Hepatocyte (in vitro differentiated cells): ENCODE measurements at regions not wholly inside any gene's neighbourhood (a gene's known extent, or its start where the extent isn't known, plus 50 kb on each side); places are given as distances from the start of the nearest gene placed in this dataset.
A peak's percentile ranks its signal among the peaks of the same experiment; 100 is the strongest.

Source experiments
- DNase-seq: peaks from one replicate; pipeline ENCODE4 v3.0.0-alpha.2; 2016; ENCODE audit warnings: low spot score
- H2AFZ ChIP-seq: fragments of 200-600 bp; sonication (generic); 2 replicates; pipeline ENCODE4 v1.6.0; 2016; ENCODE audit warnings: antibody characterized with exemption, mild to moderate bottlenecking
- H3K27ac ChIP-seq: fragments of 200-600 bp; sonication (generic); 2 replicates; pipeline ENCODE4 v1.5.1; 2016; ENCODE audit warnings: mild to moderate bottlenecking
- H3K27me3 ChIP-seq: fragments of 200-600 bp; sonication (generic); 2 replicates; pipeline ENCODE4 v1.6.1; 2016
- H3K36me3 ChIP-seq: fragments of 200-600 bp; sonication (generic); replicated peaks from 2 replicates; pipeline ENCODE4 v1.5.1; 2016; ENCODE audit warnings: low read depth; ENCODE audit not compliant: insufficient read depth
- H3K4me1 ChIP-seq: fragments of 200-600 bp; sonication (generic); 2 replicates; pipeline ENCODE4 v1.5.1; 2016; ENCODE audit warnings: mild to moderate bottlenecking, moderate library complexity; ENCODE audit not compliant: insufficient read depth
- H3K4me2 ChIP-seq: fragments of 200-600 bp; sonication (generic); 2 replicates; pipeline ENCODE4 v1.6.0; 2016
- H3K4me3 ChIP-seq: fragments of 200-600 bp; sonication (generic); 2 replicates; pipeline ENCODE4 v1.5.1; 2016; ENCODE audit warnings: mild to moderate bottlenecking
- H3K79me2 ChIP-seq: fragments of 200-600 bp; sonication (generic); 2 replicates; pipeline ENCODE4 v1.6.0; 2017; ENCODE audit warnings: mild to moderate bottlenecking
- H3K9me2 ChIP-seq: fragments of 200-600 bp; sonication (generic); replicated peaks from 2 replicates; pipeline ENCODE4 v1.6.0; 2017; ENCODE audit warnings: mild to moderate bottlenecking; ENCODE audit not compliant: insufficient read depth
- H3K9me3 ChIP-seq: fragments of 200-600 bp; sonication (generic); 2 replicates; pipeline ENCODE4 v1.5.1; 2016; ENCODE audit warnings: low read depth, mild to moderate bottlenecking
- H4K20me1 ChIP-seq: fragments of 200-600 bp; sonication (generic); 2 replicates; pipeline ENCODE4 v1.6.0; 2016; ENCODE audit warnings: mild to moderate bottlenecking; ENCODE audit not compliant: insufficient read depth, poor library complexity, severe bottlenecking
- EZH2 ChIP-seq: fragments of 200-600 bp; sonication (generic); IDR thresholded peaks from 2 replicates; pipeline ENCODE4 v1.6.1; 2016; ENCODE audit warnings: antibody characterized with exemption, mild to moderate bottlenecking, borderline replicate concordance
- EZH2phosphoT487 ChIP-seq: fragments of 200-600 bp; sonication (generic); IDR thresholded peaks from one replicate; pipeline ENCODE4 v1.6.1; 2018; ENCODE audit warnings: antibody characterized with exemption, mild to moderate bottlenecking, low read depth, moderate library complexity; ENCODE audit not compliant: unreplicated experiment, severe bottlenecking
- WGBS: methylation state at CpG from one replicate; pipeline ENCODE4 v1.1.6; 2016; ENCODE audit warnings: low lambda C conversion rate; ENCODE audit errors: missing lambda C conversion rate; 5-methylcytosine and 5-hydroxymethylcytosine counted together
- TF ChIP-seq, protein P1 (sequence below): fragments of 200-600 bp; sonication (generic); IDR thresholded peaks from 2 replicates; pipeline ENCODE4 v1.5.1; 2016; ENCODE audit warnings: antibody characterized with exemption, mild to moderate bottlenecking; ENCODE audit not compliant: poor library complexity

DNA sequence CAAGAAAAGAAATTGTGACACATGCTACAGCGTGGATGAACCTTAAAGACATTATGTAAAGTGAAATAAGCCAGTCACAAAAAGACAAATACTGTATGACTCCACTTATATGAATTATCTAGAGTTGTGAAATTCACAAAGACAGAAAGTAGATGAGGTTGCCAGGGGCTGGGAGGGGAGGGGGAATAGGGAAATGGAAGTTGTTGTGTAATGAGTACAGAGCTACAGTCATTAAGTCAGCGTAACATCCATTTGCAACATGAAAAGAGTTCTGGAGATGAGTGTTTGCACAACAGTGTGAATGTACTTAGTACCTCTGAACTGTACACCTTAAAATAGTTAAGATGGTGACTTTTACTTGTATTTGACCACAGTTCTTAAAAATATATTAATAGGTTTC lies 112.1 kb upstream of the CDK1 start:
- WGBS = 61% methylated on average over 2 of the region's 2 CpGs
- Histone ChIP-seq H3K4me3 (no peak overlapping the region), H3K4me2 (no peak overlapping the region), H4K20me1 (no peaks in the 10 kb centered on the region), H3K9me3 (no peaks in the 10 kb centered on the region), H3K27me3 (no peaks in the 10 kb centered on the region), H3K27ac (no peak overlapping the region), H2AFZ (no peak overlapping the region), H3K36me3 (no peaks in the 10 kb centered on the region), H3K79me2 (no peaks in the 10 kb centered on the region), H3K4me1 (peaks cover 8% of the 10 kb centered on the region), H3K9me2 (no peaks in the 10 kb centered on the region)
- TF ChIP-seq, protein P1, sequence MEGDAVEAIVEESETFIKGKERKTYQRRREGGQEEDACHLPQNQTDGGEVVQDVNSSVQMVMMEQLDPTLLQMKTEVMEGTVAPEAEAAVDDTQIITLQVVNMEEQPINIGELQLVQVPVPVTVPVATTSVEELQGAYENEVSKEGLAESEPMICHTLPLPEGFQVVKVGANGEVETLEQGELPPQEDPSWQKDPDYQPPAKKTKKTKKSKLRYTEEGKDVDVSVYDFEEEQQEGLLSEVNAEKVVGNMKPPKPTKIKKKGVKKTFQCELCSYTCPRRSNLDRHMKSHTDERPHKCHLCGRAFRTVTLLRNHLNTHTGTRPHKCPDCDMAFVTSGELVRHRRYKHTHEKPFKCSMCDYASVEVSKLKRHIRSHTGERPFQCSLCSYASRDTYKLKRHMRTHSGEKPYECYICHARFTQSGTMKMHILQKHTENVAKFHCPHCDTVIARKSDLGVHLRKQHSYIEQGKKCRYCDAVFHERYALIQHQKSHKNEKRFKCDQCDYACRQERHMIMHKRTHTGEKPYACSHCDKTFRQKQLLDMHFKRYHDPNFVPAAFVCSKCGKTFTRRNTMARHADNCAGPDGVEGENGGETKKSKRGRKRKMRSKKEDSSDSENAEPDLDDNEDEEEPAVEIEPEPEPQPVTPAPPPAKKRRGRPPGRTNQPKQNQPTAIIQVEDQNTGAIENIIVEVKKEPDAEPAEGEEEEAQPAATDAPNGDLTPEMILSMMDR = no peak
- no peak for TF ChIP-seq EZH2phosphoT487
- TF ChIP-seq EZH2 = no peak
- peak; percentile 20 for DNase-seq

- DNase-seq = no peak
- H3K4me2 ChIP-seq = no peak overlapping the region
- H3K9me3 ChIP-seq = no peaks in the 10 kb centered on the region
- no peaks in the 10 kb centered on the region for H3K9me2 ChIP-seq
- no peak overlapping the region for H3K27ac ChIP-seq
- no peak overlapping the region for H3K4me3 ChIP-seq
- no peaks in the 10 kb centered on the region for H3K36me3 ChIP-seq
- H4K20me1 ChIP-seq = no peaks in the 10 kb centered on the region
- H3K4me1 ChIP-seq = peaks cover 8% of the 10 kb centered on the region
- WGBS = 73% methylated on average over 4 of the region's 4 CpGs
- no peak overlapping the region for H2AFZ ChIP-seq
- TF ChIP-seq EZH2 (no peak), EZH2phosphoT487 (no peak)
- TF ChIP-seq, protein P1 = no peak
- no peaks in the 10 kb centered on the region for H3K27me3 ChIP-seq
- H3K79me2 ChIP-seq = no peaks in the 10 kb centered on the region
Measured at GRCh38 chr10:60664859-60665258, 113.4 kb upstream of the CDK1 start.

DNA sequence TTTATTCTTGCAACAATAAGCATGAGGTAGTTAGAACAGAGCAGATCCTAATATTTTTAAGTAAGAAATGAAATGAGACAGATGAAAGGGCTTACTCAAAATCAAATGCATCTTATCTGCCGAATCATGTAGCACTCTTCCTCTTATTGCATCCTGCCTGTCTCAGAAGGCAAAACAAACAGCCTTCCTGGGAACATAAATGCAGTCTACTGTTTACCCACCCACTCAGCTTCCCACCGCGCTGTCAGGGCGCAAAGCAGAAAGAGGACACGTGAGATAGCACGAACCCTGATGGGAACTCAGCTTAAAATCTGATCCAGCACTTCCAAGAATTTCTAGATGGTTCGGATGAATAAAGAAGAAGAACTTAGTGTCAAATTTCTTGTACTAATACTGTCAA lies 114.4 kb upstream of the CDK1 start:
- H3K4me1 ChIP-seq = peaks cover 8% of the 10 kb centered on the region
- no peak overlapping the region for H3K27ac ChIP-seq
- no peaks in the 10 kb centered on the region for H3K27me3 ChIP-seq
- TF ChIP-seq EZH2 = no peak
- TF ChIP-seq EZH2phosphoT487 = no peak
- TF ChIP-seq, protein P1 = no peak
- H4K20me1 ChIP-seq = no peaks in the 10 kb centered on the region
- H2AFZ ChIP-seq = no peak overlapping the region
- no peaks in the 10 kb centered on the region for H3K36me3 ChIP-seq
- no peak for DNase-seq
- H3K4me2 ChIP-seq = peak overlapping the region; percentile 20
- H3K4me3 ChIP-seq = no peak overlapping the region
- H3K9me3 ChIP-seq = no peaks in the 10 kb centered on the region
- WGBS = 30% methylated on average over 7 of the region's 7 CpGs
- no peaks in the 10 kb centered on the region for H3K79me2 ChIP-seq
- no peaks in the 10 kb centered on the region for H3K9me2 ChIP-seq
